Loucy (cell line): ENCODE measurements at regions not wholly inside any gene's neighbourhood (a gene's known extent, or its start where the extent isn't known, plus 50 kb on each side); places are given as distances from the start of the nearest gene placed in this dataset.

Source experiments
- H2AFZ ChIP-seq: fragments of 200-600 bp; sonication (generic); 2 replicates; pipeline ENCODE4 v1.6.0; 2016; ENCODE audit warnings: antibody characterized with exemption, mild to moderate bottlenecking, low read length, moderate library complexity
- H3F3A ChIP-seq: fragments of 200-600 bp; 2 replicates; pipeline ENCODE4 v1.6.0; 2016; ENCODE audit warnings: antibody characterized with exemption, low read depth, mild to moderate bottlenecking
- H3K27me3 ChIP-seq: fragments of 200-600 bp; sonication (generic); 2 replicates; pipeline ENCODE4 v1.6.1; 2014; ENCODE audit warnings: low read length, mild to moderate bottlenecking; ENCODE audit not compliant: insufficient read depth, poor library complexity, severe bottlenecking
- H3K36me3 ChIP-seq: fragments of 200-600 bp; sonication (generic); 2 replicates; pipeline ENCODE4 v1.6.1; 2016; ENCODE audit warnings: low read length; ENCODE audit not compliant: insufficient read depth
- H3K4me1 ChIP-seq: fragments of 200-600 bp; sonication (generic); 2 replicates; pipeline ENCODE4 v1.5.1; 2014; ENCODE audit warnings: low read length, mild to moderate bottlenecking; ENCODE audit not compliant: insufficient read depth, poor library complexity, severe bottlenecking
- H3K4me2 ChIP-seq: fragments of 200-600 bp; sonication (generic); 2 replicates; pipeline ENCODE4 v1.6.0; 2014; ENCODE audit warnings: antibody characterized with exemption, low read length, low read depth, mild to moderate bottlenecking; ENCODE audit not compliant: poor library complexity, severe bottlenecking
- H3K4me3 ChIP-seq: fragments of 200-600 bp; sonication (generic); 2 replicates; pipeline ENCODE4 v1.5.1; 2014; ENCODE audit warnings: low read length, mild to moderate bottlenecking, mixed read lengths; ENCODE audit not compliant: poor library complexity, severe bottlenecking
- H3K79me2 ChIP-seq: fragments of 200-600 bp; sonication (generic); 2 replicates; pipeline ENCODE4 v1.6.1; 2014; ENCODE audit warnings: low read length; ENCODE audit not compliant: insufficient read depth
- H3K9ac ChIP-seq: fragments of 200-600 bp; sonication (generic); 2 replicates; pipeline ENCODE4 v1.6.0; 2014; ENCODE audit warnings: mild to moderate bottlenecking, low read depth, low read length, moderate library complexity; ENCODE audit not compliant: poor library complexity, severe bottlenecking
- H3K9me2 ChIP-seq: fragments of 200-600 bp; sonication (generic); replicated peaks from 2 replicates; pipeline ENCODE4 v1.6.1; 2016; ENCODE audit warnings: low read depth, low read length, mixed read lengths
- H3K9me3 ChIP-seq: fragments of 200-600 bp; sonication (generic); 2 replicates; pipeline ENCODE4 v1.6.1; 2014; ENCODE audit warnings: mild to moderate bottlenecking, antibody characterized with exemption, low read length, low read depth; ENCODE audit not compliant: insufficient read depth
- H4K20me1 ChIP-seq: fragments of 200-600 bp; sonication (generic); 2 replicates; pipeline ENCODE4 v1.6.0; 2014; ENCODE audit warnings: antibody characterized with exemption, low read length, mild to moderate bottlenecking; ENCODE audit not compliant: insufficient read depth, poor library complexity, severe bottlenecking
- CTCF ChIP-seq: fragments of 200-600 bp; sonication (generic); conservative IDR thresholded peaks from 2 replicates; pipeline ENCODE4 v1.5.1; 2014; ENCODE audit warnings: mild to moderate bottlenecking, antibody characterized with exemption, low read length
- EZH2phosphoT487 ChIP-seq: fragments of 200-600 bp; IDR thresholded peaks from 2 replicates; pipeline ENCODE4 v1.6.1; 2018; ENCODE audit warnings: antibody characterized with exemption, mild to moderate bottlenecking, moderate library complexity, borderline replicate concordance

DNA sequence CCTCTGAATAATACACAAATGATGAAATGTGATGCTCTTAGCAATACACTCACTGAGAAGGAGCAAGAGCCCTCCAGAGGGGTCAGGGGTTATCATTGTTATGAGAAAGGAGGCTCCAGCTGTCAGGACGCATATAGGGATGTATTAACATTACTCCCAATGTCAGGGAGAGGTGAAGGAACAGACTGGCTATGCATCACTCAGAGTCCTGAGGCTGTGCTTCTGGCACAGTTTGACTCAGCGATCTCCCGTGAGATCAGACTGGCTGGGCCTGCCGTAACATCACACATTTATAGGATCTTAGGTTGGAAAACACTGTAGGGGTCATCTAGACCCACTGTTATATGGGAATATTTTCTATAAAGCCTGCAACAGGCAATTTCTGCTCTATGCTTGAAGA, 226.5 kb upstream of the GLRA1 start:
- H3K79me2 ChIP-seq = no peaks in the 10 kb centered on the region
- H3K36me3 ChIP-seq = no peaks in the 10 kb centered on the region
- no peaks in the 10 kb centered on the region for H3K9me3 ChIP-seq
- no peak overlapping the region for H3K4me2 ChIP-seq
- no peaks in the 10 kb centered on the region for H4K20me1 ChIP-seq
- H3F3A ChIP-seq = no peaks in the 10 kb centered on the region
- no peak overlapping the region for H2AFZ ChIP-seq
- no peaks in the 10 kb centered on the region for H3K4me1 ChIP-seq
- H3K27me3 ChIP-seq = no peaks in the 10 kb centered on the region
- H3K9me2 ChIP-seq = no peaks in the 10 kb centered on the region
- H3K4me3 ChIP-seq = no peak overlapping the region
- no peak for TF ChIP-seq CTCF
- no peak for TF ChIP-seq EZH2phosphoT487
- no peak overlapping the region for H3K9ac ChIP-seq

DNA sequence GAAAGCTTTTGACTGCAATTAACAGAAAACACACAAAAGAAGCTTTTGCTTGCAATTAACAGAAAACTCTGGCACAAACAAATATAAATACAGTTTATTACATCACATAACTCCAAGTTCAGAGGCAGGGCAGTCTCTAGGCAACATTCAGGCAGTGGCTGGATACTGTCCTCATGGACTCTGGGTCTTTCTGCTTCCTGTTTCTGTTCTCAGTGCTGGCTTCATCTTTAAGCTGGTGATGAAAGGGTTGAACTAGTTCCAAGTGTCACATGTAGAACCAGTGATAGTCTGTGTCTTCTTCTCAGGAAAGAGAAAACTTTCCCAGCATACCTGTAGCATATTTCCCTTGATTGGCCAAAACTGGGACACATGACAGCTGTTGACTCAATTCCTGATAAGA, 222.6 kb upstream of the GLRA1 start:
- TF ChIP-seq EZH2phosphoT487 (no peak), CTCF (no peak)
- no peaks in the 10 kb centered on the region for H3K4me1 ChIP-seq

DNA sequence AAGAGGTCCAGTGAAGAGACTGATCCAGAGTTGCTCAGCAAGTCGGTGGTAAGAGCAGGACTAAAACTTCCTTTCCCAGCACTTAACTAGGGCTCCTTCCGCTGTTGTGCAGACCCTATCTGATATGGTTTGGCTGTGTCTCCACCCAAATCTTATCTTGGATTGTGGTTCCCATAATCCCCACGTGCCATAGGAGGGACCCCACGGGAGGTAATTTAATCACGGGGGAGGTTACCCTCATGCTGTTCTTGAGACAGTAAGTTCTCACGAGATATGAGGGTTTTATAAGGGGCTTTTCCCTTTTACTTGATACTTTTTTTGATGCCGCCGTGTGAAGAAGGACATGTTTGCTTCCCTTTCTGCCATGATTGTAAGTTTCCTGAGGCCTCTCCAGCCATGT, 221.9 kb upstream of the GLRA1 start:
- TF ChIP-seq EZH2phosphoT487 = no peak
- TF ChIP-seq CTCF = no peak
- no peaks in the 10 kb centered on the region for H3K36me3 ChIP-seq
- no peak overlapping the region for H2AFZ ChIP-seq
- H3K79me2 ChIP-seq = no peaks in the 10 kb centered on the region
- no peaks in the 10 kb centered on the region for H3K9me3 ChIP-seq
- no peaks in the 10 kb centered on the region for H3F3A ChIP-seq
- no peaks in the 10 kb centered on the region for H3K9me2 ChIP-seq
- no peak overlapping the region for H3K4me2 ChIP-seq
- no peak overlapping the region for H3K4me3 ChIP-seq
- no peak overlapping the region for H3K9ac ChIP-seq
- no peaks in the 10 kb centered on the region for H4K20me1 ChIP-seq
- H3K4me1 ChIP-seq = no peaks in the 10 kb centered on the region
- no peaks in the 10 kb centered on the region for H3K27me3 ChIP-seq

More for the DNA sequence above, 222.6 kb upstream of the GLRA1 start:
- Histone ChIP-seq H3K9ac (no peak overlapping the region), H3K79me2 (no peaks in the 10 kb centered on the region), H3K4me2 (no peak overlapping the region), H4K20me1 (no peaks in the 10 kb centered on the region), H2AFZ (no peak overlapping the region), H3F3A (no peaks in the 10 kb centered on the region), H3K27me3 (no peaks in the 10 kb centered on the region), H3K9me3 (no peaks in the 10 kb centered on the region), H3K36me3 (no peaks in the 10 kb centered on the region), H3K4me3 (no peak overlapping the region), H3K9me2 (no peaks in the 10 kb centered on the region)
